Fibroblast of mammary gland (primary cell): ENCODE measurements at regions not wholly inside any gene's neighbourhood (a gene's known extent, or its start where the extent isn't known, plus 50 kb on each side); places are given as distances from the start of the nearest gene placed in this dataset.

Source experiments
- DNase-seq: peaks from one replicate; pipeline ENCODE4 v3.0.0-alpha.2; 2010; ENCODE audit warnings: low read depth
- H3K4me3 ChIP-seq: 2 replicates; pipeline ENCODE4 v1.5.1; 2011; ENCODE audit warnings: low read depth, mild to moderate bottlenecking, low read length, moderate library complexity; ENCODE audit not compliant: control insufficient read depth
- CTCF ChIP-seq: conservative IDR thresholded peaks from 2 replicates; pipeline ENCODE4 v1.5.1; 2011; ENCODE audit warnings: low read depth, low read length, inconsistent platforms; ENCODE audit not compliant: control insufficient read depth, insufficient read depth

GRCh38 chr6:109296971-109297372 lies 85.3 kb downstream of the CD164 start:
- no peak for TF ChIP-seq CTCF
- no peak for DNase-seq
- H3K4me3 ChIP-seq, result no peak overlapping the region

GRCh38 chr6:109296452-109296851 lies 85.8 kb downstream of the CD164 start:
- TF ChIP-seq CTCF, result no peak
- H3K4me3 ChIP-seq, result no peak overlapping the region
- no peak for DNase-seq

GRCh38 chr6:109295774-109296156 lies 86.5 kb downstream of the CD164 start:
- DNase-seq, result no peak
- H3K4me3 ChIP-seq, result no peak overlapping the region
- no peak for TF ChIP-seq CTCF

GRCh38 chr6:109295109-109295773 lies 87.0 kb downstream of the CD164 start:
- TF ChIP-seq CTCF, result no peak
- H3K4me3 ChIP-seq, result no peak overlapping the region
- DNase-seq, result no peak

- no peak for TF ChIP-seq CTCF
- no peak overlapping the region for H3K4me3 ChIP-seq
- peak; percentile 15 for DNase-seq
Measured at GRCh38 chr6:109292983-109293586, 89.2 kb downstream of the CD164 start.

GRCh38 chr6:109292420-109292819 lies 89.8 kb downstream of the CD164 start:
- DNase-seq, result no peak
- TF ChIP-seq CTCF, result no peak
- no peak overlapping the region for H3K4me3 ChIP-seq
